ENCODE measurements at regions not wholly inside any gene's neighbourhood (a gene's known extent, or its start where the extent isn't known, plus 50 kb on each side); places are given as distances from the start of the nearest gene placed in this dataset.

GRCh38 chr2:76446872-76447271 lies 736.2 kb upstream of the GCFC2 start:
- TF ChIP-seq, protein P1, sequence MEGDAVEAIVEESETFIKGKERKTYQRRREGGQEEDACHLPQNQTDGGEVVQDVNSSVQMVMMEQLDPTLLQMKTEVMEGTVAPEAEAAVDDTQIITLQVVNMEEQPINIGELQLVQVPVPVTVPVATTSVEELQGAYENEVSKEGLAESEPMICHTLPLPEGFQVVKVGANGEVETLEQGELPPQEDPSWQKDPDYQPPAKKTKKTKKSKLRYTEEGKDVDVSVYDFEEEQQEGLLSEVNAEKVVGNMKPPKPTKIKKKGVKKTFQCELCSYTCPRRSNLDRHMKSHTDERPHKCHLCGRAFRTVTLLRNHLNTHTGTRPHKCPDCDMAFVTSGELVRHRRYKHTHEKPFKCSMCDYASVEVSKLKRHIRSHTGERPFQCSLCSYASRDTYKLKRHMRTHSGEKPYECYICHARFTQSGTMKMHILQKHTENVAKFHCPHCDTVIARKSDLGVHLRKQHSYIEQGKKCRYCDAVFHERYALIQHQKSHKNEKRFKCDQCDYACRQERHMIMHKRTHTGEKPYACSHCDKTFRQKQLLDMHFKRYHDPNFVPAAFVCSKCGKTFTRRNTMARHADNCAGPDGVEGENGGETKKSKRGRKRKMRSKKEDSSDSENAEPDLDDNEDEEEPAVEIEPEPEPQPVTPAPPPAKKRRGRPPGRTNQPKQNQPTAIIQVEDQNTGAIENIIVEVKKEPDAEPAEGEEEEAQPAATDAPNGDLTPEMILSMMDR (IDR thresholded peaks at IDR 0.05), result no peak
- H3K4me1 Mint-ChIP-seq, result no peaks in the 10 kb centered on the region
- H3K4me2 ChIP-seq (replicated peaks; ENCODE audit: extremely low read depth, low read length, poor library complexity, severe bottlenecking), result no peak overlapping the region
- no peaks in the 10 kb centered on the region for H3K4me1 ChIP-seq (ENCODE audit: control insufficient read depth in 1 of 2, insufficient read depth in 2 of 2, low read length in 2 of 2)
- peaks cover 4 to 12% of the 10 kb centered on the region in 2 donors for H3K9me3 ChIP-seq (replicated peaks in 1 of 2; ENCODE audit: control insufficient read depth in 1 of 2, insufficient read depth in 1 of 2, low read length in 2 of 2)
- H4K20me1 ChIP-seq (ENCODE audit: insufficient read depth, low read length), result no peaks in the 10 kb centered on the region
- no peak overlapping the region for H3K27ac Mint-ChIP-seq
- no peak overlapping the region for H3K4me3 Mint-ChIP-seq
- no peak overlapping the region for H3K4me3 ChIP-seq (replicated peaks in 1 of 3; ENCODE audit: low read depth in 2 of 3, low read length in 3 of 3)
- intact Hi-C loops (cut with micrococcal nuclease), result no loop called here
- H3K36me3 Mint-ChIP-seq, result no peaks in the 10 kb centered on the region
- H3K27ac ChIP-seq (ENCODE audit: low read depth in 1 of 2, low read length in 2 of 2), result no peak overlapping the region
- peaks cover 0 to 14% (median 5%) of the 10 kb centered on the region in 7 donors for H3K9me3 Mint-ChIP-seq
- H3K36me3 ChIP-seq (replicated peaks in 1 of 2; ENCODE audit: control insufficient read depth in 1 of 2, insufficient read depth in 2 of 2, low read length in 2 of 2), result no peaks in the 10 kb centered on the region
- peaks cover 0 to 2% (median 0%) of the 10 kb centered on the region in 3 donors for H3K27me3 Mint-ChIP-seq (ENCODE audit: low read depth in 3 of 3)
- H3K9ac ChIP-seq (ENCODE audit: insufficient read depth, low read length, poor library complexity, severe bottlenecking), result no peak overlapping the region
- no peak overlapping the region for H2AFZ ChIP-seq (ENCODE audit: insufficient read depth, low read depth, low read length, poor library complexity, severe bottlenecking)
- DNase-seq, result no peak
- no peaks in the 10 kb centered on the region for H3K79me2 ChIP-seq (ENCODE audit: insufficient read depth, low read length)
- H3K27me3 ChIP-seq (ENCODE audit: control insufficient read depth in 2 of 2, insufficient read depth in 2 of 2, low read length in 2 of 2), result no peaks in the 10 kb centered on the region

GRCh38 chr2:76445880-76446279 lies 735.2 kb upstream of the GCFC2 start:
- H3K27ac Mint-ChIP-seq, result no peak overlapping the region
- peaks cover 0 to 14% (median 5%) of the 10 kb centered on the region in 7 donors for H3K9me3 Mint-ChIP-seq
- no peak overlapping the region for H3K9ac ChIP-seq (ENCODE audit: insufficient read depth, low read length, poor library complexity, severe bottlenecking)
- no peaks in the 10 kb centered on the region for H3K36me3 Mint-ChIP-seq
- no peak overlapping the region for H3K27ac ChIP-seq (ENCODE audit: low read depth in 1 of 2, low read length in 2 of 2)
- TF ChIP-seq, protein P1 (IDR thresholded peaks at IDR 0.05), result no peak
- no peak for DNase-seq
- intact Hi-C loops (cut with micrococcal nuclease), result no loop called here
- no peaks in the 10 kb centered on the region for H3K27me3 ChIP-seq (ENCODE audit: control insufficient read depth in 2 of 2, insufficient read depth in 2 of 2, low read length in 2 of 2)
- no peak overlapping the region for H3K4me2 ChIP-seq (replicated peaks; ENCODE audit: extremely low read depth, low read length, poor library complexity, severe bottlenecking)
- no peaks in the 10 kb centered on the region for H4K20me1 ChIP-seq (ENCODE audit: insufficient read depth, low read length)
- H3K4me3 ChIP-seq (replicated peaks in 1 of 3; ENCODE audit: low read depth in 2 of 3, low read length in 3 of 3), result no peak overlapping the region
- no CpG with 5 or more reads among the region's 3 CpGs for WGBS (ENCODE audit: insufficient coverage)
- H3K4me1 ChIP-seq (ENCODE audit: control insufficient read depth in 1 of 2, insufficient read depth in 2 of 2, low read length in 2 of 2), result no peaks in the 10 kb centered on the region
- no peaks in the 10 kb centered on the region for H3K4me1 Mint-ChIP-seq
- no peaks in the 10 kb centered on the region for H3K79me2 ChIP-seq (ENCODE audit: insufficient read depth, low read length)
- H3K9me3 ChIP-seq (replicated peaks in 1 of 2; ENCODE audit: control insufficient read depth in 1 of 2, insufficient read depth in 1 of 2, low read length in 2 of 2), result peaks cover 4 to 12% of the 10 kb centered on the region in 2 donors
- H2AFZ ChIP-seq (ENCODE audit: insufficient read depth, low read depth, low read length, poor library complexity, severe bottlenecking), result no peak overlapping the region
- H3K36me3 ChIP-seq (replicated peaks in 1 of 2; ENCODE audit: control insufficient read depth in 1 of 2, insufficient read depth in 2 of 2, low read length in 2 of 2), result no peaks in the 10 kb centered on the region
- H3K27me3 Mint-ChIP-seq (ENCODE audit: low read depth in 3 of 3), result peaks cover 0 to 2% (median 0%) of the 10 kb centered on the region in 3 donors
- H3K4me3 Mint-ChIP-seq, result no peak overlapping the region
